ENCODE measurements at regions not wholly inside any gene's neighbourhood (a gene's known extent, or its start where the extent isn't known, plus 50 kb on each side); places are given as distances from the start of the nearest gene placed in this dataset.
"Not testable (repeated sequence)": the region's sequence is repeated elsewhere in the genome, so short reads cannot be mapped to it uniquely, and the experiment has no call there.

DNA sequence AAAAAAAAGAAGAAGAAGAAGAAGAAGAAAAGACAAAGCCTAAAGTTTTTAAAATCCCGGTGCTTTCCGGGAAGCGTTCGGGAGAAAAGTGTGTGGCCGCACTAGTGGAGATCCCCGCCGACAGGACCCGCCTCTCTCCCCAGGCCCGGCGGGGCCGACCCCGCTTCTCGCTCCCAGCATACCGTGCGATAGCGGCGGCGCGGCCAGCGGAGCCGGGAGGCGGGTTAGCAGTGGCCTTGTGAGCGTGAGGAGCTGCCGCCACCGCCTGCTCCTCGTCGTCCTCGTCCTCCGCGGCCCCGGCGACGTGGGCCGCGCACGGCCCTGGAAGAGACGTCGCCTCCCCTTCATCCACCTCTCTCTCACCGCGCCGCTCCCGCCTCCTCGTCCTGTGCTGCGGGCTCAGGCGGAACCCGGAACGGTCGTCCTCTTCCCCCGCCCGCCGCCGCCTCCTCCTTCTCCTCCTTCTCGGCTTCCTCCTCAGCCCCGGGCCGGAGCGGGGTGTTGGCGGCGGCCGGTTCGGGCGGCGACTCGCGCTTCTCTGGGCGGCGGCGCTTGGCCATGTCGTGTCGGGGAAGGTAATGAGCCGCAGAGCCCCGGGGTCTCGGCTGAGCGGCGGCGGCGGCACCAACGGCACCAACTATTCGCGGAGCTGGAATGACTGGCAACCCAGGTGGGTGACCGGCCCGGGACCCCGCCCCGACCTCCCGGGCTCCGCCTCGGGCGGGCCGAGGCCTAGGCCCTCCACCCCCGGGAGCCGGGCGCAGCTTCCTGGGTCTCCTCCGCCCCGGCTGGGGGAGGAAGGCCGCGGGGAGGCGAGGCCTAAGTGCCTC, 62.6 kb upstream of the CDR2 start:
- H3K4me3 ChIP-seq, result peak overlapping the region; percentile 73 to 91
- DNase-seq (peak; percentile 76 to 82 (median 77)), ATAC-seq (peak; percentile 86)
- H3K4me1 ChIP-seq; H3K36me3 ChIP-seq (replicated peaks in 1 of 2; ENCODE audit: insufficient read depth in 1 of 2, low read depth in 2 of 2); H3K9me3 ChIP-seq; intact Hi-C loops (cut with DNase I); H3K27me3 ChIP-seq: not testable (repeated sequence)
- peak; percentile 51 to 80 (median 78) for TF ChIP-seq POLR2A (IDR thresholded peaks at IDR 0.05)
- TF ChIP-seq, protein P1, sequence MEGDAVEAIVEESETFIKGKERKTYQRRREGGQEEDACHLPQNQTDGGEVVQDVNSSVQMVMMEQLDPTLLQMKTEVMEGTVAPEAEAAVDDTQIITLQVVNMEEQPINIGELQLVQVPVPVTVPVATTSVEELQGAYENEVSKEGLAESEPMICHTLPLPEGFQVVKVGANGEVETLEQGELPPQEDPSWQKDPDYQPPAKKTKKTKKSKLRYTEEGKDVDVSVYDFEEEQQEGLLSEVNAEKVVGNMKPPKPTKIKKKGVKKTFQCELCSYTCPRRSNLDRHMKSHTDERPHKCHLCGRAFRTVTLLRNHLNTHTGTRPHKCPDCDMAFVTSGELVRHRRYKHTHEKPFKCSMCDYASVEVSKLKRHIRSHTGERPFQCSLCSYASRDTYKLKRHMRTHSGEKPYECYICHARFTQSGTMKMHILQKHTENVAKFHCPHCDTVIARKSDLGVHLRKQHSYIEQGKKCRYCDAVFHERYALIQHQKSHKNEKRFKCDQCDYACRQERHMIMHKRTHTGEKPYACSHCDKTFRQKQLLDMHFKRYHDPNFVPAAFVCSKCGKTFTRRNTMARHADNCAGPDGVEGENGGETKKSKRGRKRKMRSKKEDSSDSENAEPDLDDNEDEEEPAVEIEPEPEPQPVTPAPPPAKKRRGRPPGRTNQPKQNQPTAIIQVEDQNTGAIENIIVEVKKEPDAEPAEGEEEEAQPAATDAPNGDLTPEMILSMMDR (IDR thresholded peaks at IDR 0.05), result peak in 1 of 7 experiments; percentile 14
- 0 to 1% methylated on average over 23 to 88 of the region's 96 CpGs for WGBS, 2 donors
- peak overlapping the region; percentile 82 to 99 (median 94) for H3K27ac ChIP-seq

DNA sequence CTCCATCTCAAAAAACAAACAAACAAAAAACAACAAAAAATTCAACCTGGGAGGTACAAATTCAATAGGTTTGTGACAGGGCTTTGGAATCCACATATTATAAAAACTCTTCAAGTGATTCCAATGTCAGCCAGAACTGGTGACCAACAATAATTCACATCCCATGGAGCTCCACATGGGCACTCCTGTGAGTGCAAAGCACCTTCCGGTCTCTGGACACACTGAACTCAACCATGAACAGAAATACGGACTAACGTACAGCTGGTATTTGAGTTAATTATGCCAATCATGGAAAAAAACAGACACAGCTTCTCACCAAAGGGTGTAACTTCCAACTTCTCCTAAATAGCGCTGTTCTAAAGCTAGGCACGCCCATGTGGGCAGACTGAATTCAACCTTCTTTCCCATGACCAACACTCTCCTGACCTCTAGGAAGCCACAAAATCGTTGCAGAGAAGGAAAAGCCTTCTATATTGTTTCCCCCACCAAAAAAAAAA, 62.0 kb upstream of the CDR2 start:
- H3K36me3 ChIP-seq (replicated peaks in 1 of 2; ENCODE audit: insufficient read depth in 1 of 2, low read depth in 2 of 2); DNase-seq; H3K4me1 ChIP-seq; intact Hi-C loops (cut with DNase I); H3K9me3 ChIP-seq; H3K4me3 ChIP-seq; H3K27me3 ChIP-seq: not testable (repeated sequence)
- peak overlapping the region in 3 of 4 donors; percentile 93 to 99 (median 95) for H3K27ac ChIP-seq
- ATAC-seq, result peak; percentile 62
- 0% methylated on average over 1 of the region's 6 CpGs for WGBS, 2 donors

DNA sequence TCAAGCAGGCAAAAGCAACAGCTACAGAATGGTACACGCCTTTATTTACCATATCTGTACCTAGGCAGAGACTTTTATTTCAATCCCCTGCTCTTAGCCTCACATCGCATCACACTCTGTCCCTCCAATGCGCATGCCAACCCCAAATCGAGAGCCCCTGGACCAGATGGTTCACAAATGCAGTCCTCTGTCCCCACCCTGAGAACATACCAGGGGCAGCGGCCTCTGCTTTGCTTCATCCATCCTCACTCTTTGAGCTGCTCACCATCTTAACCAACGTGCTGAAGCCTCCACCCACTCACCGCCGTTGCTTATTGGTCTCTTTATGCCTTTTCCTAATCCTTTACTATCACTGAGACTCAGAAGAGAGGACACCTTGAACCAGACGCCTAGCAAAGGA, 56.9 kb upstream of the CDR2 start:
- H3K4me3 ChIP-seq; H3K27ac ChIP-seq; ATAC-seq; intact Hi-C loops (cut with DNase I); H3K4me1 ChIP-seq; H3K9me3 ChIP-seq; H3K27me3 ChIP-seq; H3K36me3 ChIP-seq (replicated peaks in 1 of 2; ENCODE audit: insufficient read depth in 1 of 2, low read depth in 2 of 2); DNase-seq: not testable (repeated sequence)
- WGBS, 2 donors, result 89 to 94% methylated on average over 8 to 9 of the region's 9 CpGs

DNA sequence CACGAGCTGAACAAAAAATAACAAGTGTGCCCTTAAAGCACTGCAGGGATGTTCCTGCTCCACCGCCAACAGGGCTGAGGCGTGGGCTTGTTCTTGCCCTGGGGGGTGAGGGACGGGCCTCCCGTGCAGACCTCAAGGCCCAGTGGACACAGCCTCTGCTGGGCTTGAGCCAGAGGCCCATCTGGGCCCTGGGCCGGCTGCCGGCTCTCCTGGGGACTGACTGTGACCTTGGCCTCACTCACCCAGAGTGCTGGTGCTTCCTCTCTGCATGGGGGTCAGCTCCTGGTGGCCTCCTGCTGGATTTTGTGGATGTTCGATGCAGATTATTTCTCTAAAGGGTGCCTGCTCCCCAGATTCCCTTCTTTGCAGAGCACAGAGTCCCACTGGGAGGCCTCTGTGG, 54.2 kb upstream of the CDR2 start:
- DNase-seq (peak in 3 of 4 donors; percentile 10 to 50 (median 39)), ATAC-seq (no peak)
- H3K36me3 ChIP-seq (replicated peaks in 1 of 2; ENCODE audit: insufficient read depth in 1 of 2, low read depth in 2 of 2), result peaks cover 0 to 7% of the 10 kb centered on the region in 2 donors
- H3K4me3 ChIP-seq, result no peak overlapping the region
- WGBS, 2 donors, result 34 to 45% methylated on average over 5 to 8 of the region's 8 CpGs
- intact Hi-C loops (cut with DNase I), result no loop called here
- H3K27ac ChIP-seq, result no peak overlapping the region
- TF ChIP-seq, protein P1 (IDR thresholded peaks at IDR 0.05), result no peak
- TF ChIP-seq POLR2A (IDR thresholded peaks at IDR 0.05), result no peak
- H3K4me1 ChIP-seq, result peaks cover 21% of the 10 kb centered on the region
- H3K9me3 ChIP-seq, result no peaks in the 10 kb centered on the region
- no peaks in the 10 kb centered on the region for H3K27me3 ChIP-seq

DNA sequence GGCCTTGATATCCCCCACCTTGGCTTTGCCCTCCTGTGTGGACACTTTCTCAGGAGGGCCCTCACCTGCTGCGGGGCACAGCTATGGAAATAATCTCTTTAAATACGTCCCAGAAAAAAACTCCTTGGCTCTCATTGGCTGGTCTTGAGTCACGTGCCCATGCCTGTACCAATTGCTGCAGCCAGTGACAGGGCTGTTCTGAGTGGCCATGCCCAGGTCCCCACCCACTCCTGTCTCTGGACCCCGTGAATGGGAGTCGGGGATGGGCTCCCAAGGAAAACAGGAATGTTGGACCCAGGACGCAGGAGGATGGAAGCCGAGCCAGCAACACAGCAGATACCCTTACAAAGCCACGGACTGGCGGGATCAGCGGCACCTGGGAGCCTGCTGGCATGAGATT, 53.1 kb upstream of the CDR2 start:
- intact Hi-C loops (cut with DNase I), result no loop called here
- 71 to 76% methylated on average over 8 to 10 of the region's 10 CpGs for WGBS, 2 donors
- no peak for TF ChIP-seq POLR2A (IDR thresholded peaks at IDR 0.05)
- TF ChIP-seq, protein P1 (IDR thresholded peaks at IDR 0.05), result no peak
- Histone ChIP-seq H3K4me3 (no peak overlapping the region), H3K4me1 (peaks cover 21% of the 10 kb centered on the region), H3K36me3 (replicated peaks in 1 of 2; ENCODE audit: insufficient read depth in 1 of 2, low read depth in 2 of 2) (peaks cover 0 to 7% of the 10 kb centered on the region in 2 donors), H3K27ac (no peak overlapping the region), H3K9me3 (no peaks in the 10 kb centered on the region), H3K27me3 (no peaks in the 10 kb centered on the region)
- no peak for ATAC-seq
- no peak for DNase-seq
